ENCODE measurements at regions not wholly inside any gene's neighbourhood (a gene's known extent, or its start where the extent isn't known, plus 50 kb on each side); places are given as distances from the start of the nearest gene placed in this dataset.

GRCh38 chr13:34764246-34764645 is 177.8 kb upstream of the NBEA start:
- no peak for DNase-seq (ENCODE audit: low read depth in 4 of 4, low spot score in 1 of 4)

GRCh38 chr13:34765446-34766180 is 176.5 kb upstream of the NBEA start:
- no peak for DNase-seq (ENCODE audit: low read depth in 4 of 4, low spot score in 1 of 4)

DNA sequence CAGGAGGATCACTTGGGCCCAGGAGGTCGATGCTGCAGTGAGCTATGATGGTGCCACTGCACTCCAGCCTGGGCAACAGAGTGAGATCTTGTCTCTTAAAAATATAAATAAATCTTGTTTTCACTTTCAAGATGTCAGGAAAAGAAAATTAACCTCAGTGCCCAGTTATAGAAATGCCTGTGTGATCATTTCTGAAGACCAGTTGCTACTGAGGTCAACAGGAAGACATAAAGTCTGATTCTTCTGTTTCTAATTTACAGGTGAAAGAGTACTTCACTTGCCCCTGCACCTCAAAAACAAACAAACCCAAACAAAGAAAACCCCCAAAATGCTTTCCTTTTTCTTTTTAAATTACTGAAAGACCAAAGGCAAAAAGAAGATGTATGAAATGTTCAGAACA is 174.3 kb upstream of the NBEA start:
- no peak for DNase-seq (ENCODE audit: low read depth in 4 of 4, low spot score in 1 of 4)

DNA sequence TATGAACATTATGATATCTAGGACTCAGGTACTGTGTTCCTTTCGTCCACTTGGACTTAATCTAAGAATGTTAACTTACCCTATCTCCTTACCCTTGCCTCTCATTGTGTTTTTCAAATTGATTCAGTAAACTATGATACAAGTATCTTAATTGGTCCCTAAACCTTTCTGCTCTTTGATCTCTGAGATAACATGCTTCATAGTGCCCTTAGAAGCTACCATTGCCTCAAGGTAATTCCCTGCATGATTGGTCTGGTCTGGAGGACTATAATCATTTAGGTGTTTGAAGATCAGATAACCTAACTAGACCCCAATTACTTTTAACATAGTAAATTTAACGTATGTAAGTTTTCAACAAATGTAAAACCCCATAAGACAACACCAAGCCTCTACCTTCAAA is 169.9 kb upstream of the NBEA start:
- DNase-seq (ENCODE audit: low read depth in 4 of 4, low spot score in 1 of 4) = no peak

DNA sequence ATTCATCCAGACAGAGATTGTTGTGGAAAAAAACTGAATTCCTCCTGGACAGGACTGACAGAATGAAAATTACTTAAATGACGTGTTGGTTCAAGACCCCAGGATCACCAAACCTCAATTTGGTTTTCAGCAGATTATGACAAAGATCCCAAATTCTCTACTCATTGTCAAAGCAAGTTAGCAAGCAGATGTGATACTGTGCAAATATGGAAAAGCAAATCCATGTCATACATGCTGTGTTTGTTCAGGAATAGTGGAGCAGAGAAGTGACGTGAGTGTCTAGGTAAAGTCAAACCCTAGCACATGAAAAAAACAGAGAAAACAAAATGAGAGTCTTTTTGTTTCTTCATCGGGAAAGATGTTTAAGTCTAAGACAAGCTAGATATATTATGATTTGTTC is 169.2 kb upstream of the NBEA start:
- DNase-seq (ENCODE audit: low read depth in 4 of 4, low spot score in 1 of 4) = no peak

DNA sequence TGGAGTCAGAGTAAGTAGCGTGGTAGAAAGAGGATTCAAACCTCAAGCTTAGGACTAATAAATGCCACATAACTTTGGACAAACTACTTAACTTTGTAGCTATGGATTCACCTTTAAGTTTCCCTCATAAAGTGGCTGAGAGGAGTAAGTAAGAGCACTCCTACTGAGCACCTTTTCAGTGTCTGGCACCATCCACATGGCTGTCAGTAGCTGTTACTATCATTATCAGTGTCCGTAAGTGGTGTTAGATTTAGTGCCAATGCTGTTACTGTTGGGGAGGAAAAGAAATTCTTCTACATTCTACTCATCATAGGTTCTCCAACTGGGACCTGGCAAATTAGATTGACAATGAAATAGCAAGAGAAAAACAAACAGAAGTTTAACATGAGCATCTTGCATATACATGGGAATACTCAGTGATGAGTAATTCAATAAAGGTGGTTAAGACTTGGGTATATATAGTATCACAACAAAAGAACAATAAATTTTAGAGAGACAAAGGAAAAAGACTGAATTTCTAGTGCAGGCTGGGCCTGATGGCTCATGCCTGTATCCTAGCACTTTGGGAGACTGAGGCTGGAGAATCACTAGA is 165.6 kb upstream of the NBEA start:
- DNase-seq (ENCODE audit: low read depth in 4 of 4, low spot score in 1 of 4) = no peak

DNA sequence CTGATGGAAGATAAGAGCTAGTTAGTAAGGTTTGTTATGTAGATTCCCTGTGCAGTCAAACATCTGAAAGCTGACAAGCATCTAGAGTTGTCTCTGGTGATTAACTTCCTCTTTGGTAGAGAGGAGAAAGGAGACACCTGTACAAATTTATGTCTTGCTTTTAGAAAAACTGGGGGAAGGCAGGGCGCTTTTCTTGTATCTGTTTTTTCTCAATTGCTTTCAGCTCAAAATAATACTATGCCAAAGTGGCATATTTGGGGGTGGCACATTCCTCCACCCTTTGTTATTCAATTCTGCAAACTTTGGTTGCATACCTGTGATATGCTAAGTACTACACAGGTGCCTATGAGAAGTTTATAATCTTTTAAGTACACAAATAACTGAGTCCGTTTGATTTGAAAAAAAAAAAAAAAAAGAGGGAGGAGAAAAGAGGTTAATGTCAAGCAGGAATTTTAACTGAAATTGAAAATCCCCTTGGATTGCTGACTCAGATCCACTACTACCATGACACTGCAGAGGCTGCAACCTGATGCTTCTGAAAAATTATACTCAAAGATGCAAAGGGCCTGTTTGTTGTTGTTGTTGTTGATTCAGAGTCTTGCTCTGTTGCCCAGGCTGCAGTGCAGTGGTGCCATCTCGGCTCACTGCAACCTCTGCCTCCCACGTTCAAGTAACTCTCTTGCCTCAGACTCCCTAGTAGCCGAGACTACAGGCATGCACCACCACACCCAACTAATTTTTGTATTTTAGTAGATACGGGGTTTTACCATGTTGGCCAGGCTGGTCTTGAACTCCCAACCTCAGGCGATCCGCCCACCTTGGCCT is 164.8 kb upstream of the NBEA start:
- DNase-seq (ENCODE audit: low read depth in 4 of 4, low spot score in 1 of 4) = no peak

DNA sequence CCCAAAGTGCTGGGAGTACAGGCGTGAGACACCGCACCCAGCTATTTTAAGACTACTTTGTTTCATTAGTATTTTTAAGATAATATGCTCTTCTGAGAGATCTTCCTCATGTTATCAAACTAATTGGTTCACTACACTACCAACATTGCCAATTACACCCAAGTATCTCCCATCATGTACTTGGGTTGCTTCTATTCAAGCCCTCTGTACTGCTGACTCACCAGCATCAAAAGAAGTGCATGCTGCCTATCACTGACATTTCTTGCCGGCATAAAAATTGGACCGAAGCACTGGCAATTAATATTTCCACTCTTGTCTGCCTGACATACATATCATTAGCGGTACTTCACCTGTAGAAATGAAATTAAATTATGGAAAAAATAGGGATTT is 164.2 kb upstream of the NBEA start:
- no peak for DNase-seq (ENCODE audit: low read depth in 4 of 4, low spot score in 1 of 4)

DNA sequence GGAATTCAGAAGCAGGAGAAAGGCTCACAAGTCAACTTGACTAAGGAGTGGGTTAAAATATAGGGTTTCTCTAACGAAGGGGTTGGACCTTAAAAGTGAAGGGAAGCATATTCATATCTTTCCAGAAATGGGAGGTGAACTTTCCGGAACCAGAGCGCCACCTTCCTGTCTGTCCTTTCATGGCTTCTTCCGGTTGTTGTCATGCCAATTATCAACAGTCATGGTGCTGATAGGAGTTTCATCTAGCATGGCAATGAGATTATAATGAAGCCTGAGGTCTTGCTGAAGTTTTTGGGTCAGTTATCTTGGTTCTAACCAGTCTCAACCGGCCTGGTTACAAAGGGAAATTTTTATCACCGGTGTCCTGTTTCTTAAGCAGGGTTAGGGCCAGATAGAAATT is 162.9 kb upstream of the NBEA start:
- DNase-seq (ENCODE audit: low read depth in 4 of 4, low spot score in 1 of 4) = no peak

DNA sequence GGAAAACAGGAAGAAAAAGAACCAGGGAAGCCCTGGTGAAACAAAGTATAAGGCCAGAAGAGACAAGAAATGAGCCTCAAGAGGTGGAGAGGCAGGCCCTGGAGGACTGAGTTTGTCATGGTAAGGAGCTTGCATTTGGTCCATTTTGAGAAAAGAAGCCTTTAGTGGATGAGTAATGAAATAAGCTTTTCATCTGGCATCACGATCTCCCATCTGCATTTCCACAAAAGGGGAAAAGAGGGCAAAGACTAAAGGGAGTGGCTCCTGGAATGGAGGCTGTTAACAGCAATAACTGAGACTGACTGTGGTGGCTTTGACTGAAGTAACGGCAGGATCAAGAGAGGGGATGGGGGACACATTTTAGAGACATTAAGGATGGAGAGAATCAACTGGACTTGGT is 148.8 kb upstream of the NBEA start:
- no peak for DNase-seq (ENCODE audit: low read depth in 4 of 4, low spot score in 1 of 4)

GRCh38 chr13:34803756-34804155 is 138.3 kb upstream of the NBEA start:
- no peak for DNase-seq (ENCODE audit: low read depth in 4 of 4, low spot score in 1 of 4)

DNA sequence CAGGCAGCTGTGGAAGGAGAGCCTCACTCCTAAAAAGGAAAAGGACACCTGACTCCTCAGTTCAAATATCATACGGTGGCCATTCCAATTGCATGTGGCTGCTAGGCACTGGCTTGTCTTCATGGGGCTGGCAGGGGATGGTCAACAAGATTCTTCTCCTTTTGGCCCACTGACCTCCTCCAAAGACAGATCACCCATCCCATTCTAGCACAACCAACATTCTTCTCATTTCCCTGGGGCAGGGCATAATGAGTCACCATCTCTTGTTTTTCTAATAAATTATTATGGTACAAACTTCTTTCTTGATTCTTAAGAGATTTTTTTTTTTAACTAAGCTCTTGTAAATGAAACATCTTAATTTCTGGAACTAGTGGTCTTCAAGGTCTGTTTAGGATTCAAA is 136.7 kb upstream of the NBEA start:
- no peak for DNase-seq (ENCODE audit: low read depth in 4 of 4, low spot score in 1 of 4)

GRCh38 chr13:34808649-34809048 is 133.4 kb upstream of the NBEA start:
- no peak for DNase-seq (ENCODE audit: low read depth in 4 of 4, low spot score in 1 of 4)

- no peak for DNase-seq (ENCODE audit: low read depth in 4 of 4, low spot score in 1 of 4)
Measured at GRCh38 chr13:34810996-34811395, 131.1 kb upstream of the NBEA start.

- no peak for DNase-seq (ENCODE audit: low read depth in 4 of 4, low spot score in 1 of 4)
Measured at GRCh38 chr13:34815526-34815925, 126.5 kb upstream of the NBEA start.

DNA sequence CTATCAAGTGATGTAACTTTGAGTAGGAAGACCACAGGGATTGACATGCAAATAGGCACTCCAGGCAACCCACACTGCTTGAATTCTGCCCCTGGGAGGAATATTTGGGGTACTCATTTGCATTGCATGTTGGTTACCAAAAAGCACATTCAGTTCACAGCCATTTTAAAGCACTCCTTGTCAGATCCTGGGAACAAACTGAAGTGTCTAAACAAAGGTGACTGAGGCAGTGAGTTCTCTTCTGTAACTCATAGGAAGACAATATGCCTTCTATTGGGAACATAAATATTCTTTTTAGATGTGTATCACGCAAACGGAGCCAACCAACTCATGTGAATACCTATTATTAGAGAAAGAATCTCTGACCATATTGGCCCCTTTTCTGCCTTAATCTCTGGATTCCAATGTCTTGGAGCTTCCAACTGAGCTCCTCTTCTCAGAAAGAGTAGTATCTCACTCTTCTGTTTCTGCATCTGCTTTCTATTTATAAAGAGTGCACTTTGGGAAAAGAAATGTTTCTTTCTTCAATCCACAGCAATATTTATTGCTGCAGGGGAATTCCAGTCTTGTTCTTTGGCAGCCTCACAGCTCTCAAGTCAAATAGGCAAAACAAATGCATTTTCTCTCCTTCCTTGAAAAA is 125.7 kb upstream of the NBEA start:
- DNase-seq (ENCODE audit: low read depth in 4 of 4, low spot score in 1 of 4) = no peak

DNA sequence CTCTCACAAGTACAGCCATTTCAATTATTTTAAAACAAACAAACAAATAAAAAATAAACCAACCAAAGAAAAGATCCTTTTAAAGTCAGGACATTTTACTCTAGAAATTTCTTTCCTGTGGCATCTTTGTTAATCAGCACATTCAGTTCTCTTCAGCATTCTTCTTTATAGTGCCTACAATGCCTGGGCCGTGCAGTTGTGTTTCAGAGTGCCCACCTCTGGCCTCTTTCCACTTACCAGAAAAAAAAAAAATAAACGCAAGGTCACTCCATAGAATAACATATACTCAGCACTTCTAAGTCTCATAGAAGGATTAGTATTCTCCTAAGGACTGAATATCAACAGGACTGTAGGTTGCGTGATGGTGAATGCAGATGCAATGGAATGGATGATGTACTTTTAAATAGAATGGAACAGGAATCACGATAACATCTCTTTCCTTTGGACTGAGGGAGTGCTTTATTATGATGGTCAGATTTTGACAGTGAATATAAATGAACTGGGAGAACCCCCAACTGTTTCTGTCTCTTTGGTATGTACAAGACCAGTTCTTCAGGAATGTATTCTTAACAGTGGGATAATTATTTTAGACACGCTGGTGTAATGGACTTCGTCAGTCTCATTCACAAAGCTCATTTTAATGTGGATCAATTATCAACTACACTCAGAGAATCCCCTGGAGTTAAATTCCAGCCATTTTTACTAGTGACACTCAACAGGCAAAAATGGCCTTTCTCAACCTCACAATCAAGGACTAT is 125.0 kb upstream of the NBEA start:
- DNase-seq (ENCODE audit: low read depth in 4 of 4, low spot score in 1 of 4) = no peak

GRCh38 chr13:34822650-34823049 is 119.4 kb upstream of the NBEA start:
- no peak for DNase-seq (ENCODE audit: low read depth in 4 of 4, low spot score in 1 of 4)

- DNase-seq (ENCODE audit: low read depth in 4 of 4, low spot score in 1 of 4) = no peak
Measured at GRCh38 chr13:34826432-34826831, 115.6 kb upstream of the NBEA start.

DNA sequence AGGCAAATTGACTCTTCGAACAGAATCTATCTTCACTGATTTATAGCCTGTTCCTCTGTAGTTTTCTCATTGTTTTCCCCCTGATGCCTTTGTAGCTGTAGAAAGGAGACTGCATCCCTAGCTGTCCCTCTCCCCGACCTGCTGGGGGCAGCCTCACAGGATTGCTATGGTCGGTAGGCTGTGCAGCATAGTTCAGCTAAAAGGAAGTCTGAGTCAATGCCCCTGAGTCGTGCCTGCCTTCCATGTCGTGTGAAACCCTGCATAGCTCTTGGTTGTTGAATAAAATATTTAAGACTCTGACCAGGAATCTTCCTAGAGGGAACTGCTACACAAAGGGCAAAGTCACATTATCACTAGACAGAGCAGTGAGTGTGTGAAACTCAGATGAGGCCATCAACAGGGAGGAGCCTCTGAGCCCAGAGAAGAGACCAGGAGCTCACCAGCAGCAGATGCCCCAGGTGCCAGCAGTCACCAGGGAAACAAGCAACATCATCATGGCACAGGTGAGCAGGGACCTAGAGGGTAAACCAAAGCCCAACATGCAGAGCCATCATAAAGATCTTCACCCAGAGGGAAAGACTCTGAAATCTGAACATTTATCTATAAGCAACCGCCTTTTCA is 108.4 kb upstream of the NBEA start:
- DNase-seq (ENCODE audit: low read depth in 4 of 4, low spot score in 1 of 4) = no peak

GRCh38 chr13:34842466-34842865 is 99.6 kb upstream of the NBEA start:
- DNase-seq (ENCODE audit: low read depth in 4 of 4, low spot score in 1 of 4) = no peak

Data from stimulated activated CD4-positive, alpha-beta T cell treated with anti-CD3 and anti-CD28 coated beads, Interleukin-1b, Interleukin-23, amount 100 ng/mL, for 24 hours (primary cell).